Esophagus squamous epithelium (tissue), 4 donors: ENCODE measurements at regions not wholly inside any gene's neighbourhood (a gene's known extent, or its start where the extent isn't known, plus 50 kb on each side); places are given as distances from the start of the nearest gene placed in this dataset.

Experiments used
- POLR2A ChIP-seq, 4 donors: fragments of 450-650 bp; IDR thresholded peaks; one replicate each; pipeline ENCODE4 v1.6.1; 2017; ENCODE audit warnings: antibody characterized with exemption in 4 of 4, mild to moderate bottlenecking in 4 of 4, moderate library complexity in 3 of 4
- TF ChIP-seq, protein P1 (sequence below), 6 experiments: fragments of 450-650 bp in 4 of 6; fragments of 200-600 bp in 2 of 6; sonication (generic) in 2 of 6; IDR thresholded peaks; one replicate each; pipeline ENCODE4 v1.5.1; 2016 to 2019; ENCODE audit warnings: antibody characterized with exemption in 6 of 6, mild to moderate bottlenecking in 4 of 6, moderate library complexity in 4 of 6

DNA sequence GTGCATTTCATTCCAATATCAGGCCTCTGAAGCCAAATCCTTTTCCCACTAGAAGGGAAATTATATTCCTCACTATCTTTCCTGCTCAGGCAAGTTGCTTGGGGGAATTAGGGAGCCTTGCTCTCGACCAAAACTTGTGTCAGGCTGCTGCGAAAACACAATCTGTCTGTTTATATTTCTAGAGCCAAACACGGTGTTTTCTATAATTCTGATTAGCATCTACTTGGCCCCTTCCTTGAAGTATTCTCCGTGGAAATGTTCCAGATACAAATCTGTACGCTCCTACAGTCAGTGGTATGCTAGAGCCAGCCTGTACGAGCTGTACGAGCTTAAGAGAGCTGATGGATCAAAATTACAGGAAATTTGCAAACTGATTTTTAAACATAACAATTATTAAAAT is 299.3 kb upstream of the SALL1 start:
- TF ChIP-seq, protein P1, sequence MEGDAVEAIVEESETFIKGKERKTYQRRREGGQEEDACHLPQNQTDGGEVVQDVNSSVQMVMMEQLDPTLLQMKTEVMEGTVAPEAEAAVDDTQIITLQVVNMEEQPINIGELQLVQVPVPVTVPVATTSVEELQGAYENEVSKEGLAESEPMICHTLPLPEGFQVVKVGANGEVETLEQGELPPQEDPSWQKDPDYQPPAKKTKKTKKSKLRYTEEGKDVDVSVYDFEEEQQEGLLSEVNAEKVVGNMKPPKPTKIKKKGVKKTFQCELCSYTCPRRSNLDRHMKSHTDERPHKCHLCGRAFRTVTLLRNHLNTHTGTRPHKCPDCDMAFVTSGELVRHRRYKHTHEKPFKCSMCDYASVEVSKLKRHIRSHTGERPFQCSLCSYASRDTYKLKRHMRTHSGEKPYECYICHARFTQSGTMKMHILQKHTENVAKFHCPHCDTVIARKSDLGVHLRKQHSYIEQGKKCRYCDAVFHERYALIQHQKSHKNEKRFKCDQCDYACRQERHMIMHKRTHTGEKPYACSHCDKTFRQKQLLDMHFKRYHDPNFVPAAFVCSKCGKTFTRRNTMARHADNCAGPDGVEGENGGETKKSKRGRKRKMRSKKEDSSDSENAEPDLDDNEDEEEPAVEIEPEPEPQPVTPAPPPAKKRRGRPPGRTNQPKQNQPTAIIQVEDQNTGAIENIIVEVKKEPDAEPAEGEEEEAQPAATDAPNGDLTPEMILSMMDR (IDR thresholded peaks at IDR 0.05) = no peak
- no peak for TF ChIP-seq POLR2A (IDR thresholded peaks at IDR 0.05)
